ENCODE measurements at regions not wholly inside any gene's neighbourhood (a gene's known extent, or its start where the extent isn't known, plus 50 kb on each side); places are given as distances from the start of the nearest gene placed in this dataset.
A peak's percentile ranks its signal among the peaks of the same experiment; 100 is the strongest.
"Not testable (repeated sequence)": the region's sequence is repeated elsewhere in the genome, so short reads cannot be mapped to it uniquely, and the experiment has no call there.

DNA sequence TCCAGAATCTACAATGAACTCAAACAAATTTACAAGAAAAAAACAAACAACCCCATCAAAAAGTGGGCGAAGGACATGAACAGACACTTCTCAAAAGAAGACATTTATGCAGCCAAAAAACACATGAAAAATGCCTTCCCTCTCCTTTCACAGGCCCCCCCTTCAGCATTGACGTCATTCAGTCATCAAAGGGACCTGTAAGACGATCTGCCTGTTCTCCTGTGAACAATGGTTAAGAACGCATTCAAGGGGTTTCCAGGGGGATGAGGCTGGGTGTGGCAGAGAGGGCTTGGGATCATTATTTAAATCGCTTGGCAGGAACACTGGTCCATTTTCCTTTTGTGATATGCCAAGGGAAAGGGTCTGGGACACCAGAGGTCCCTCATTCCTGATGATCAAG is 110.7 kb upstream of the PELI2 start:
- DNase-seq; intact Hi-C loops (cut with DNase I): not testable (repeated sequence)

DNA sequence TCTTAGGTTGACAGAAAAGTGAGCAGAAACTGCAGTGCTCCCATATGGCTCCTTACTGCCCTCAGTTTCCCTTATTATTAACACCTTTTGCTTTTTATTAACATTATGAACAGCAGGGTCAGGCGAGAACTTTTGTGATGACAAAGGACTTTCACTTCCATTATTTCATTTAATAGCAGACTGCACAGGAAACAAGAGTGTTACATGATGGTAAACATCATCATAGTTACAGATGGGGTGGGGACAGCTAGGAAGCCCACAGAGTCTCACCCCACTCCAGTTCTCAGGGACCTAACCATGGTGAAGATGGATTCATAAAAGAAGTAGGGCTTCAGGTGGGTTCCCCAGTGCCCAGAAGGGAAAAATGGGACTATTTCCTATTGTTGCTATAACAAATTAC is 110.1 kb upstream of the PELI2 start:
- intact Hi-C loops (cut with DNase I): no loop called here

DNA sequence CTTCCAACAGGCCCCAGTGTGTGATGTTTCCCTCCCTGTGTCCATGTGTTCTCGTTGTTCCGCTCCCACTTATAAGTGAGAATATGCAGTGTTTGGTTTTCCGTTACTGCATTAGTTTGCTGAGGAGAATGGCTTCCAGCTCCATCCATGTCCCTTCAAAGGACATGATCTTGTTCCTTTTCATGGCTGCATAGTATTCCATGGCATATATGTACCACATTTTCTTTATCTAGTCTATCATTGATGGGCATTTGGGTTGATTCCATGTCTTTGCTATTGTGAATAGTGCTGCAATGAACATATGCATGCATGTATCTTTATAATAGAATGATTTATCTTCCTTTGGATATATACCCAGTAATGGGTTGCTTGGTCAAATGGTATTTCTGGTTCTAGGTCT is 109.5 kb upstream of the PELI2 start:
- intact Hi-C loops (cut with DNase I); DNase-seq: not testable (repeated sequence)

More for the DNA sequence above, 110.1 kb upstream of the PELI2 start:
- no peak for DNase-seq

- intact Hi-C loops (cut with DNase I): no loop called here
- DNase-seq: no peak
Observed at GRCh38 chr14:56023661-56024081, 94.5 kb upstream of the PELI2 start.

- no peak for DNase-seq
- intact Hi-C loops (cut with DNase I): no loop called here
Observed at GRCh38 chr14:56025191-56025590, 93.0 kb upstream of the PELI2 start.

GRCh38 chr14:56026506-56026905 is 91.7 kb upstream of the PELI2 start:
- no peak for DNase-seq
- intact Hi-C loops (cut with DNase I): no loop called here

DNA sequence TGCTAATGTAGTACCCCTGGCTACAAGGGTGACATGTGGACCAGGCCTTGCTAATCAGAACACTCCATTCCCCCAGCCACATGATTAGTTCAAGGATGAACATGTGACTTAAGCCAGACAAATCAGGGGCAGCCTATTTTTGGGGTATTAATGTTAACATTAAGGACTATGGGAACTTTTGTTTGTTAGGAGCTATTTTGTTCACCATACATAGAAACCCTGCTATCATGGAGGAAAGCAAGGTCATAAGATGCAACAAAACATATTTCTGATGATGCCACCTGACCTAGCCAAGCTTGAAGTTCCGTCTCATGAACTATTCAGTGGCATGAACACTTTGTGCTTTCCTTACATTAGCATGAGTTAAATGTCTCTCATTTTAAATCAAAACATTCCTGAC is 90.8 kb upstream of the PELI2 start:
- no peak for DNase-seq
- intact Hi-C loops (cut with DNase I): no loop called here

GRCh38 chr14:56027916-56028712 is 90.1 kb upstream of the PELI2 start:
- DNase-seq: no peak
- intact Hi-C loops (cut with DNase I): no loop called here

GRCh38 chr14:56036353-56036752 is 81.9 kb upstream of the PELI2 start:
- no peak for DNase-seq
- intact Hi-C loops (cut with DNase I): no loop called here

DNA sequence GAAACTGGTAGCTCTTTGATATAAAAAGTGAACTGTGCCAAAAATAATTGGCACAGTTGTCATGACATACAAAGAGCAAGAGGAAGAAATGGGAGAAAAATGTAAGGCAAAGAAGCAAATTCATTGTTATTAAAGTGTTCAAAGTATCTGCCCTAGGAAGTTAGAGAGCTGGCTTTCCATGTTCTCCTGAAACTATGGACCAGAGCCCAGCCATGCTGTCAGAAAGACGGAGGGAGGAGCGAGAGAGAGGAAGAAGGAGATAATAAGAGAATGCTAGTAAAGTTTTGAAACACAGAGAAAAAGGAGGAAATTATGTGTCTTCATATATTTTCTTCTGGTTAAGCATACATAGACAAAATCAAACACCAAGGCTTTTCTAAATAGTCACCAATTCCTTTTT is 78.1 kb upstream of the PELI2 start:
- DNase-seq: no peak
- intact Hi-C loops (cut with DNase I): no loop called here

DNA sequence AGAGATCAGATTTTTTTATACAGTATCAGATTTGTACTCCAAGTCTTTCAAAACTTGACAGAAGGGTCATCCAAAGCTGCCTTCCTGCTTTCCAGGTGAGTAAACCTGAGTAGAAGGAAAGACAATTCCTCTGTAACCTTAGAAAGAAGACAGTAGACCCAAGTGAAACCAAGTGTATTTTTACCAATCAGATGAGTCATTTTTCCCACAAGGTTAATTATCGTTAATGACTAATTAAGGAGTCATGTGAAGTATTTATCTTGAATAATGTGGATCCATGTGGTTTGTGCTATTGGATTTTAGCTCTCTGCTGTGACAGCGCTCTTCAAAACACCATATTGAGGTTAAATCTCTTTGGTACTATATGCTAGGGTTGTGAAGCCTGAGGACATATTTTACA is 74.0 kb upstream of the PELI2 start:
- intact Hi-C loops (cut with DNase I): no loop called here
- DNase-seq: no peak

DNA sequence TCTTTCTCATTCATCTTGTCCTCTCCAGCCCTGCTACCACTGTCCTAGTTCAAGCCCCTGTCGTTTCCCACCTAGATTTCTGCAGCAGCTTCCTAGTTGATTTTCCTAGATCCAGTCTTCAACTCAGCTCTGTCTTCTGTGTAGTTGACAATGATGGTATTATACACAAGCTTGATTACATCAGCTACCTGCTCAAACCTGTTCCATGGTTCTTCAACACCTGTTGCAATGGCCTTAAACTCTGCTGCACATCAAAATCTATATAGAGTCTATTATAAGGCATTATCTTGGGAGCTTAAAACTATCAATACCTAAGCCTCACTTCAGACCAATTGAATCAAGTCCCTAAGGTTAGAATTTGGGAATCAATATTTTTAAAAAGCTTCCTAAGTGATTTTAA is 71.7 kb upstream of the PELI2 start:
- intact Hi-C loops (cut with DNase I): no loop called here
- DNase-seq: no peak

GRCh38 chr14:56046996-56047395 is 71.2 kb upstream of the PELI2 start:
- no peak for DNase-seq

DNA sequence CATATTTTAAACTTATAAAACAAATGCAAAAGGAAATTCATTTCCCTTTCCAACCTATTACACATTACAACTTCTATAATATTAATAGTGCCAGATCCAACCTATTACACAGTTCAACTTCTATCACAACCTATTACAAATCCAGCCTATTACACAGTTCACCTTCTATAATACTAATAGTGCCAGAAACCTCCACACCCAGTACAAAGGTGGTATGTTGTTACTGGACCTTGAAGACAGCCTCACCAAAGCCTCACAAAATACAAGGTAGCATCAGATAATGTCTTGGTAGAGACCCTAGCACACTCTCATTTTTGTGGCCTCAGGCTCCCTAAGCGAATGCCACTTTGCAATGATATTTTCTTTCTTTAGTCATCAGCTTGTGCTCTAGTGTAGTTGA is 68.7 kb upstream of the PELI2 start:
- intact Hi-C loops (cut with DNase I): no loop called here
- no peak for DNase-seq

More at GRCh38 chr14:56046996-56047395, 71.2 kb upstream of the PELI2 start:
- intact Hi-C loops (cut with DNase I): no loop called here

DNA sequence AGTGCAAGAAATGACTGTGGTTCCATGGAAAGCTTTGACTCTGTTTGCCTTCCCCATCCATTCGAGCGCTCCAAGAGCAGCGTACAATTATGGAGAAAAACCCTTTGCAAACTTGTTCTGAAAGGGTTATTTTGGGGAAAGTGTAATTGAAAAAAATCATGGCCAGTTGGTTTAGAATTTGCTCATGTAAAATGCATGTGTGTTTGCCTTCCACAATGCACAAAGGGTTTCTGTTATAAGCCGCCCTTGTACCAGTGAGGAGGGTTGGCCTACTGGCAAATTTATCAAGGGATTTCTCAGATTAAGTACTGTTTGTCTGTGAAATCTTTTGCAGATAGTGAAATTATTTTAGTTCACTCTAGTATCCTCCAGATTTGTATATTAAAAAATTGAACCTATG is 62.7 kb upstream of the PELI2 start:
- intact Hi-C loops (cut with DNase I): loop anchor here (2.0 kb wide), 1 partner anchor 63 kb away; the partner anchor contains the start of gene PELI2
- peak in 1 of 10 donors; percentile 16 for DNase-seq

DNA sequence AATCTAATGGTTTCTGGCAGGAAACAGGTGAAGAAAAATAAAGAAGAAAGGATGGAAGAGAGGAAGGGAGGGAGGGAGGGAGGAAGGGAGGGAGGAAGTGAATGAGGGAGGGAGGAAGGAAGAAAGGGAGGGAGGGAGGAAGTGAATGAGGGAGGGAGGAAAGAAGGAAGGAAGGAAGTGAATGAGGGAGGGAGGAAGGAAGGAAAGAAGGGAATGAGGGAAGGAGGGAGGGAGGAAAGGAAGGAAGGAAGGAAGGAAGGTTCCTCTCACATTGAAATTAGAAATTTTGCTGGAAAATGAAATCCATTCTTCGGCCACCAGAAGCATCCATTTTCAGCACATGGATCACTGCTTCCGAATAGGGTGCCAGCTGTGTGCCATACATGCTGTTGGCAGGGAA is 62.2 kb upstream of the PELI2 start:
- intact Hi-C loops (cut with DNase I): no loop called here
- DNase-seq: no peak

GRCh38 chr14:56057071-56057741 is 61.0 kb upstream of the PELI2 start:
- intact Hi-C loops (cut with DNase I): no loop called here
- DNase-seq: no peak

- no peak for DNase-seq
- intact Hi-C loops (cut with DNase I): no loop called here
Observed at GRCh38 chr14:56057767-56058166, 60.4 kb upstream of the PELI2 start.

GRCh38 chr14:56059054-56059453 is 59.2 kb upstream of the PELI2 start:
- intact Hi-C loops (cut with DNase I): no loop called here
- DNase-seq: no peak

GRCh38 chr14:56061051-56061450 is 57.2 kb upstream of the PELI2 start:
- intact Hi-C loops (cut with DNase I): no loop called here
- no peak for DNase-seq

GRCh38 chr14:56063131-56063530 is 55.1 kb upstream of the PELI2 start:
- intact Hi-C loops (cut with DNase I): no loop called here
- DNase-seq: no peak

DNA sequence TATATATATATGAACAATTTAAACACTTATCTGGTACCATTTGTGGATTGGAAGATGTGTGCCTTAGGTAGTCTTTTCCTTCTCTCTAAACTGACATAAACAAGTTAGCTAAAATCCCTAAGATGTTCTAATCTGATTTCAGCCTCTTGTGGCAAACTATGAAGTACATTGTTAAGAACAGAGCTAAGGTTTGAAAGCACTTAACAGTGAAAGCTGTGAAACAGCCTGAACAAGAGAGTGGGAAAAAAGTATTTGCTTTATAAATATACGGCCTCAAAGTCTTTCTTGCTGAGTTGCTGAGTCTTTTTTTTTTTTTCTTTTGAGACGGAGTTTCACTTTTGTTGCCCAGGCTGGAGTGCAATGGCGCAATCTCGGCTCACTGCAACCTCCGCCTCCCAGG is 53.7 kb upstream of the PELI2 start:
- intact Hi-C loops (cut with DNase I): no loop called here
- DNase-seq: no peak
